ENCODE measurements at regions not wholly inside any gene's neighbourhood (a gene's known extent, or its start where the extent isn't known, plus 50 kb on each side); places are given as distances from the start of the nearest gene placed in this dataset.

DNA sequence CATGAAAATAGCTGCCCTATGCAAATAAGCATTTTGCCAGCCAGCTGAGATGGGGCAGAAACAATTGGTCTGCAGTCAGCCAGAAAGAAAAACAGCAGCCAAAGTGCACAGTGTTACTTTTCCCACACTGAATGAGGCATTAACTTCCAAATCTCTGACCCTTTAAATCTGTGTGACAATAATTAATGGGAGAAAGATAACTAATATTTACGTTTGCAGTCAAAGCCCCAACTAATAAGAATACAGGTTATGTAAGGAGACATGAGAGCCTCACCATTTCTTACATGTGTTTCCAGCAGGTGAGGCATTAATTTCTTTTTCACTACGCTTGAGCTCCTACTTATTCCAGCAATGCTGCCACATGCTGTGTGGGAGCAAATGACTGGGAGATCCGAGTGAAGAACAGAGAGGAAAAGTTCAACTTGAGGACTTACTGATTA lies 339.0 kb downstream of the SATB2 start:
- no peaks in the 10 kb centered on the region for H3K4me1 ChIP-seq
- in situ Hi-C loops (cut with MboI; ENCODE audit: low sequenced_read_pairs): no loop called here
- DNase-seq (ENCODE audit: low spot score in 2 of 2): no peak
- H3K4me3 ChIP-seq: no peak overlapping the region
- no peaks in the 10 kb centered on the region for H3K9me3 ChIP-seq
- no peaks in the 10 kb centered on the region for H3K36me3 ChIP-seq (replicated peaks)
- 0 out of 2 replicates have a peak, but pooled peaks cover 2% of the 10 kb centered on the region for H3K27me3 ChIP-seq (ENCODE audit: low read depth)

DNA sequence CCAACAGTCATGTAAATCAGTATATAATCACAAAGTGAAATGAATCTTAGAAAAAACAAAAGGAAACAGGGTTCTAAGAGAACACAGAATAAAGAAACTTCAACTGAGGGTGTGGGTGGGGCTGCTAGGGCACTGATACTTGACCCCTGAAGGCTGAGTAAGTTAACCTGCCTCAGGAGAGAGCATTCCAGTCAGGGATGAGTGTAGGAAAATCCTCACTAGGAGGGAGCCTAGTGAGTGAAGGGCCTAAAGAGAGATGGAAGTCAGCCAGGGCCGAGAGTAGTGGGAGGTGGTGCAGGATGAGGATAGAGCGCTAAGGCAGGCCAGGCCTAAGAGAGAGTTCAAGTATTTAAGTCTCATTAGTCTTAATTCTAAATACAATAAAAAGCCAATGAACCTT lies 342.6 kb downstream of the SATB2 start:
- no peak for DNase-seq (ENCODE audit: low spot score in 2 of 2)
- Histone ChIP-seq H3K27me3 (ENCODE audit: low read depth) (no peaks in the 10 kb centered on the region), H3K9me3 (no peaks in the 10 kb centered on the region), H3K4me3 (no peak overlapping the region), H3K4me1 (no peaks in the 10 kb centered on the region), H3K36me3 (replicated peaks) (no peaks in the 10 kb centered on the region)
- in situ Hi-C loops (cut with MboI; ENCODE audit: low sequenced_read_pairs): no loop called here

DNA sequence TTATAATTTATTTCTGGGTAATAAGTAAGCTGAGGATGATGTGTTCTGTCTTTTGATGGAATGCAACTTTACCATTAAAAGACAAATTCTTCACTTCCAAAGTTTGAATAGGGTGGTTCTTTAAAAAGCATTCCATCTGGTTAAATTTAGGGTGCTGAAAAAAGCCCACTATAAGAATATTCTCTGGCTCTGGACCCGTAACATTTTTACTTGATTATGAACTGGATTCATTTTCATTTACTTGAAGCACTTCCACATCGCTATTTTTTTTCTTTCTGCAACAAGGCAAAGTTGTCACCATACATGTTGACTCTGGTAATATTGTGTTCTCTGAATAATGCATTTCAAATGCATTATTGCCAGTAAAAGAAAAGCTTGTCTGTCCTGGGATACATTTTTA lies 344.6 kb downstream of the SATB2 start:
- in situ Hi-C loops (cut with MboI; ENCODE audit: low sequenced_read_pairs): no loop called here
- Histone ChIP-seq H3K9me3 (no peaks in the 10 kb centered on the region), H3K27me3 (ENCODE audit: low read depth) (no peaks in the 10 kb centered on the region; the same call in 1 of the 2 replicates), H3K4me1 (no peaks in the 10 kb centered on the region), H3K4me3 (no peak overlapping the region), H3K36me3 (replicated peaks) (no peaks in the 10 kb centered on the region)
- no peak for DNase-seq (ENCODE audit: low spot score in 2 of 2)

DNA sequence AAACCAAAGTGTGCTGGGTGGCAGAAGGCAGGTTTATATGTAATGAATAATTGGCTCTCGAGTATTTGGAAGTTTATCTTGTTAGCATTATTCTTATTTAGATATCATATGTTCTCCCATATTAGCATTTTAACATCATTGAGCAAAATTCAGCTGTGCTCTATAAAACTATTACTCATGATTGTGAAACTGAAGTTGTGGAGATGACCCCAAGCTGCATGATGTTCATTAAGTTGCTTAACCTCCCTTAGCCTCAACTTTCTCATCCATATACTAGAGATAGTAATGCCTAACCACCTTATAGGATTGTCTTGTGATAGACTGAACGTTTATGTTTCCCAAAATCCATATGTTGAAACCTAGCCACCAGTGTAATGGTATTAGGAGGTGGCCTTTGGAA lies 346.3 kb downstream of the SATB2 start:
- DNase-seq (ENCODE audit: low spot score in 2 of 2): no peak
- H3K4me3 ChIP-seq: no peak overlapping the region
- no peaks in the 10 kb centered on the region for H3K4me1 ChIP-seq
- no peaks in the 10 kb centered on the region for H3K36me3 ChIP-seq (replicated peaks)
- in situ Hi-C loops (cut with MboI; ENCODE audit: low sequenced_read_pairs): no loop called here
- H3K9me3 ChIP-seq: no peaks in the 10 kb centered on the region
- H3K27me3 ChIP-seq (ENCODE audit: low read depth): peaks cover 2% of the 10 kb centered on the region; the same call in 1 of the 2 replicates

DNA sequence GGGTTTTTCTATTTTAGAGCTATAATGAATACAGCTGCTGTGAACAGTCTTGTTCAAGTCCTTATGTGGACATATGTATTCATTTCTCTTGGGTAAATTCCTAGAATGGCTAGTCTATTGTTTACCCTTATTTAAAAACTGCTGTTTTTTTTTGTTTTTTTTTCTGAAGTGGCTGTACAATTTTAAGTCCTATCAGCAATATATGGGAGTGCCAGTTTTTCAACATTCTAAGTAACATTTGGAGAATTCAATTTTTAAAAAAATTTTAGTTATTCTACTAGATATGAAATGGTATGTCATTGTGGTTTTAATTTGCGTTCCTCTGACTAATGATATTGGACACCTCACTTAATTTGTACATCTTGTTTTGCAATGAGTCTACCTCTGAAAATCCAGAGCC lies 349.7 kb downstream of the SATB2 start:
- no peak for DNase-seq (ENCODE audit: low spot score in 2 of 2)
- no peaks in the 10 kb centered on the region for H3K9me3 ChIP-seq
- in situ Hi-C loops (cut with MboI; ENCODE audit: low sequenced_read_pairs): no loop called here
- peaks cover 2% of the 10 kb centered on the region; the same call in 1 of the 2 replicates for H3K27me3 ChIP-seq (ENCODE audit: low read depth)
- no peak overlapping the region for H3K4me3 ChIP-seq
- no peaks in the 10 kb centered on the region for H3K36me3 ChIP-seq (replicated peaks)
- H3K4me1 ChIP-seq: no peaks in the 10 kb centered on the region

DNA sequence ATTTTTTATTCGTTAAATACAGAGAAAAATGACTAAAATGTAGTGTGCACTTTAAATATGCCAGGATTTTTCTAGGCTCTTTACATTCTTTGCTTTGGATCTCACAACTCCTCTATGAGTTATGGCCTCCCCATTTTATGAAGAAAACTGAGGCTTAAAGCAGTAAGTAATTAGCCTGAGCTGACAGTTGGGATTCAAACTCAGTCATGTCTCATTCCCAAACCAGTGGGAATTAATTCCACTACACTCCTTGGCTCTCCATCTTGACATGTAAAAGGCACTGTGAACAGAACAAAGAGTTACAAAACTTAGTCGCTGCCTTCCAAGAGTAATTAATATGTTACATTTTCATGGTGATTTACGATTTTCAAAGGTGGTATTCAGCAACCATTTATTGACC lies 351.9 kb downstream of the SATB2 start:
- DNase-seq (ENCODE audit: low spot score in 2 of 2): no peak
- no peaks in the 10 kb centered on the region for H3K9me3 ChIP-seq
- H3K36me3 ChIP-seq (replicated peaks): no peaks in the 10 kb centered on the region
- H3K4me3 ChIP-seq: no peak overlapping the region
- no peaks in the 10 kb centered on the region for H3K4me1 ChIP-seq
- in situ Hi-C loops (cut with MboI; ENCODE audit: low sequenced_read_pairs): no loop called here
- peaks cover 12% of the 10 kb centered on the region; the same call in 1 of the 2 replicates for H3K27me3 ChIP-seq (ENCODE audit: low read depth)

DNA sequence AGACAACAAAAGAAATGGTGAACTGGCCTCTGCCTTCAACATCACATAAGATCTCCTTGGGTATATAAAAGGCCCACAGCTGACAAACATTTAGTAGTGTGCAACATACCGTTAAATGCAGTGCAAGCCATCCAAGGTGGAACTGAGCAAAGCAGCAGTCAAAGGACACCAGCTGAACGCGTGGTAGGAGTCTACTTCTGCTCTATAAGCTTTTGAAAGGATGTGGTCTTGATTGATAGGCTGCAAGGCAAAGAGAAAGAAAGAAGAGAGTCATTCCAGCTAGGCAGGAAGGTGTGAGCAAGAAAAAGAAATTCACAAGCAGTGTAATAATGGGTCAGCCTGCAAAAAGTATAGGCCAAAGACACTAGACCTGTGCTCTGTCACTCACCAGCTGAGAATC lies 356.3 kb downstream of the SATB2 start:
- Histone ChIP-seq H3K9me3 (no peaks in the 10 kb centered on the region), H3K4me3 (no peak overlapping the region), H3K4me1 (no peaks in the 10 kb centered on the region), H3K27me3 (ENCODE audit: low read depth) (peaks cover 19% of the 10 kb centered on the region), H3K36me3 (replicated peaks) (no peaks in the 10 kb centered on the region)
- in situ Hi-C loops (cut with MboI; ENCODE audit: low sequenced_read_pairs): no loop called here
- no peak for DNase-seq (ENCODE audit: low spot score in 2 of 2)

DNA sequence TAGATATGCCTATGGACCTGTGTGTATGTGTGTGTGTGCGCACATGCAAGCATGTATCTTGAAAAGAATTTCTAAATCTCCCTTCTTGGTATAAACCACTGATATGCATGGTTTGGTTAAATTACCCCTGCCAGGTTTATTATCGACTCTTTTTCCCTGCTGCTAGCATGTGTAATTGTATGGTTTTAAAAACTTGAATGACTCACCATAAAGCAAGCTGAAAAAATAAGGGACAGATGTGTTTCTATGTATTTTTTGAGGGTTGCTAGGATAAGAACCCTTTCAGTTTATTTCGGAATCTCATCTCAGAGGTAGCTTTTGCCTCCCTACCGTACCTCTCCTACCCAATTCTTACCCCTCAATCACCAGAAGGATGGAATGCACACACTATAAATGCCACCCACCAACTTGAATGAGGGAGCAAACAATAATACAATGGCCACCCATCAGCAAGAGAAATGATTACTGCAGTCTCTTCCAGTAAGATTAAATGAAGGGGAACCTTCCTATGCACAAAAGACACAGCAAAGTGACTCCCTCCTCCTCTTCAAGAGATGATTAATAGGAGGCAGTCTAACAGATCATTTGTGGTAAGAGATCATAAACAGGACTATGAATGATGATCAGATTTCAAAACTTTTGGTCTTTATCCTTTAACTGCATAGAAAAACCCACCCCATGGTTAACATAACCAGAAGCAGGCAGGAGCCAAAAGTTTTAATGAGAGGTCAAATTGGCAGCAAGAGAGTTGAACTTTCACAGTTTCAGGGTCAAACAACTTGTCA lies 357.2 kb downstream of the SATB2 start:
- no peaks in the 10 kb centered on the region for H3K36me3 ChIP-seq (replicated peaks)
- no peaks in the 10 kb centered on the region for H3K9me3 ChIP-seq
- no peak overlapping the region for H3K4me3 ChIP-seq
- peaks cover 19% of the 10 kb centered on the region for H3K27me3 ChIP-seq (ENCODE audit: low read depth)
- DNase-seq (ENCODE audit: low spot score in 2 of 2): no peak
- H3K4me1 ChIP-seq: no peaks in the 10 kb centered on the region
- in situ Hi-C loops (cut with MboI; ENCODE audit: low sequenced_read_pairs): no loop called here

DNA sequence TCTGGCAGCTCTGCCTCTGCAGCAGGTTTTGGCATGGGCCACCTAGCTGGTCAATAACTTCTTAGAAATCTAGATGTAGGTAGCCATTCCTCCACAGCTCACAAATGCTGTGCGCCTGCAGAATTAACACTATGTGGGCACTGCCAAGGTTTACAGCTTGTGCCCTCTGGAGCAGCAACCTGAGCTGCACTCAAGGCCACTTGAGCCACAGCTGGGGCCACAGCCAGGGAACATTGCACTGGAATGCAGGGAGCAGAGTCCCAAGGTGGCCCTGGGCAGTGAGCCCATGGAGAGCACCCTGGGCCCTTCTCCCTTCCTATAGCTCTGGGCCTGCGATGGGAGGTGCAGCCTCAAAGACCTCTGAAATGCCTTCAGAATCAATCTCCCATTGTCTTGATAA lies 365.3 kb downstream of the SATB2 start:
- Histone ChIP-seq H3K4me1 (no peaks in the 10 kb centered on the region; the same call in 1 of the 2 replicates), H3K9me3 (no peaks in the 10 kb centered on the region), H3K4me3 (no peak overlapping the region), H3K36me3 (replicated peaks) (no peaks in the 10 kb centered on the region), H3K27me3 (ENCODE audit: low read depth) (peaks cover under 1% of the 10 kb centered on the region; the same call in 1 of the 2 replicates)
- in situ Hi-C loops (cut with MboI; ENCODE audit: low sequenced_read_pairs): no loop called here
- DNase-seq (ENCODE audit: low spot score in 2 of 2): no peak

DNA sequence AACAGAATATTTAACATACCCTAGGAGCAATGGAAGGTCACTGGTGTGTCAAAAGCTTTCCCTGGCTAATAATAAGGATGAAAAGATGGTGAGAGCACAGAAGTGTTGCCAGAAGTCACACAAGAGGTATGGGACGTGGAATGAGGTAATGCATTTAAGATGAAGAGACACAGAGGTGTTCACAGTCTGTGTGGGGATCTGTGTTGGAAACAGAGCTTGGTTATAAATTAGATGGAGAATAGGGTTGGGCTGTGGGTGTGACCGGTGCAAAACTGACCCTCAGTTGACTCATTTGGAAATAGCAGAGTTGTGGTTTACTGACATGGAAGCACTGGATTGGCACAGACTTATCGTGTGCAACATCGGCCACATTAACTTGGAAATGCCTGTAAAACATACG lies 372.5 kb downstream of the SATB2 start:
- H3K9me3 ChIP-seq: no peaks in the 10 kb centered on the region
- DNase-seq (ENCODE audit: low spot score in 2 of 2): no peak
- in situ Hi-C loops (cut with MboI; ENCODE audit: low sequenced_read_pairs): no loop called here

DNA sequence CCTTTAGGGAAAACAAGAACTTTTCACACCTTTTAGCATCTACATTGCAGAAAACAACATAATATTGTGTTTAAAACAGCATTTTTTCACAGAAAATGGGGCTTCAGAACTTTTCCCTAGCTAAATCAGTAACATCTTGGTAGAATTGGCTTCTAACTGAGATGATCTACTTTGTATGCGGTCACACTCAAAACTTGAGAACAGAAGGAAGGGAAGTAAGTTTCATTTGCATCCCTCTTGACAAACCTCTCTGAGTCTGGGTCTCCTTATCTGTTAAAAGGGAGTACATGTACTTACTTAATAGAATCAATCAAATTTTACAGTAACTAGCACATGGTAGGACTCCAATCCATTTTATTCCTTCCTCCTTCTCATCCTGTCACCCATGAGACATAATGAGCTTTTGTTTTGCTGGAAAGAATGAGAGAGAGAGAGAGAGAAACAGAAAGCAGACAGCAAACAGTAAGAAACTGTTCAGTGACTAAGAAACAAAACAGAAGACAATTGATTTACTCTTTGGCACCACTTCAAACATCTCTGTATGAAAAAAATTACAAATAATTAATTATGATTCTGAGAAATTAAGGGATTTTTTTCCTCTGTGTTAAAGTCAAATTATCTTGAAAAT lies 387.3 kb downstream of the SATB2 start:
- H3K4me3 ChIP-seq: no peak overlapping the region
- DNase-seq (ENCODE audit: low spot score in 2 of 2): no peak
- H3K9me3 ChIP-seq: no peaks in the 10 kb centered on the region
- no peaks in the 10 kb centered on the region for H3K4me1 ChIP-seq
- H3K27me3 ChIP-seq (ENCODE audit: low read depth): no peaks in the 10 kb centered on the region
- in situ Hi-C loops (cut with MboI; ENCODE audit: low sequenced_read_pairs): no loop called here
- H3K36me3 ChIP-seq (replicated peaks): no peaks in the 10 kb centered on the region

More for the DNA sequence above, 372.5 kb downstream of the SATB2 start:
- H3K4me3 ChIP-seq: no peak overlapping the region
- H3K4me1 ChIP-seq: no peaks in the 10 kb centered on the region
- peaks cover 5% of the 10 kb centered on the region for H3K27me3 ChIP-seq (ENCODE audit: low read depth)
- no peaks in the 10 kb centered on the region for H3K36me3 ChIP-seq (replicated peaks)

DNA sequence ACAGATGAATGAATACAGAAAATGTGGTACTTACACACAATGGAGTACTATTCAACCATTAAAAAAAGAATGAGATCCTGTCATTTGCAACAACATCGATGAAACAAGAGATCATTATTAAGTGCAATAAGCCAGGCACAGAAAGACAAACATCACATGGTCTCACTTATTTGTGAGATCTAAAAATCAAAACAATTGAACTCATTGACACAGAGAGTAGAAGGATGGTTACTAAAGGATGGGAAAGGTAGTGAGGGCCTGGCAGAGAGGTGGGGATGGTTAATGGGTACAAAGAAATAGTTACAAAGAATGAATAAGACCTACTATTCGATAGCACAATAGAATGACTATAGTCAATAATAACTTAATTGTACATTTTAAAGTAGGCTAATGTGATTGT lies 393.5 kb downstream of the SATB2 start:
- Histone ChIP-seq H3K36me3 (replicated peaks) (no peaks in the 10 kb centered on the region), H3K9me3 (no peaks in the 10 kb centered on the region), H3K27me3 (ENCODE audit: low read depth) (no peaks in the 10 kb centered on the region), H3K4me1 (no peaks in the 10 kb centered on the region), H3K4me3 (no peak overlapping the region)
- in situ Hi-C loops (cut with MboI; ENCODE audit: low sequenced_read_pairs): no loop called here
- DNase-seq (ENCODE audit: low spot score in 2 of 2): no peak

DNA sequence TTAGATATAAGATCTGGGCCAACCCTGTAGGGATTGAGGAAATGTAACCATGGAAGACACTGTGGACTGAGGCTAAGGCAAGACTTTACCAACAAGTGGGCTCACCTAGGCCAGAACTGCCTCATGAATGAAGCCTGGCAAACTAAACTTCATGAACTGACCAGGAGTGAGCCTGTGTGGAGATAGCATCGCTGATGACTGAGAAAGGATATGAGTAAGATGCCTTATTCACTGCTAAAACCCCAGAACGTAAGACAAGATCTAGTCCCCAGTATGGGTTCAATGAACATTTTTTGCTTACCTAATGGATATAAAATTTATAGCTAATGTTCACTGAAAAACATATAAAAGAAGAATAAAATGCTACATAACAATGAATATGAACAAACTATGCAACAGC lies 399.8 kb downstream of the SATB2 start:
- no peak for DNase-seq (ENCODE audit: low spot score in 2 of 2)
- Histone ChIP-seq H3K9me3 (no peaks in the 10 kb centered on the region), H3K36me3 (replicated peaks) (no peaks in the 10 kb centered on the region), H3K27me3 (ENCODE audit: low read depth) (no peaks in the 10 kb centered on the region), H3K4me3 (no peak overlapping the region), H3K4me1 (no peaks in the 10 kb centered on the region)
- in situ Hi-C loops (cut with MboI; ENCODE audit: low sequenced_read_pairs): no loop called here

DNA sequence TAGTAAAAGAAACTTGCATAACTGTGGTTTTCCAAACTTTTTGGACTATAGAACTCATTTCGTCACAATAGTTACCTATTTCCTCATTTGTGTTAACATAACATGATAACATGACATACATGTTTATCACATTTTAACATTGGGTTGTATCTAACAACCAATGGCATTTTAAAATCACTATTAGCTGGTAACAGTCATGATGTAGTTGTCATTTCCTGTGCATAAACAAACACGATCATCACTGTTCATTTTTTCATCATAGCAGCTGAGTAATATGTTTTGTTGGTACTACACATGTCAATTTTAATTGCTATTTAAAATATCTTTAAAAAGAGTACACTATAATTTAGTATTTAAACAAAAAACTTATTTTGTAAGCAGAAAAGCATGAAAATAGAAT lies 402.4 kb downstream of the SATB2 start:
- no peaks in the 10 kb centered on the region for H3K4me1 ChIP-seq
- in situ Hi-C loops (cut with MboI; ENCODE audit: low sequenced_read_pairs): no loop called here
- H3K27me3 ChIP-seq (ENCODE audit: low read depth): no peaks in the 10 kb centered on the region
- no peaks in the 10 kb centered on the region for H3K36me3 ChIP-seq (replicated peaks)
- DNase-seq (ENCODE audit: low spot score in 2 of 2): no peak
- no peaks in the 10 kb centered on the region for H3K9me3 ChIP-seq
- no peak overlapping the region for H3K4me3 ChIP-seq
